ENCODE measurements at regions not wholly inside any gene's neighbourhood (a gene's known extent, or its start where the extent isn't known, plus 50 kb on each side); places are given as distances from the start of the nearest gene placed in this dataset.
A peak's percentile ranks its signal among the peaks of the same experiment; 100 is the strongest.

DNA sequence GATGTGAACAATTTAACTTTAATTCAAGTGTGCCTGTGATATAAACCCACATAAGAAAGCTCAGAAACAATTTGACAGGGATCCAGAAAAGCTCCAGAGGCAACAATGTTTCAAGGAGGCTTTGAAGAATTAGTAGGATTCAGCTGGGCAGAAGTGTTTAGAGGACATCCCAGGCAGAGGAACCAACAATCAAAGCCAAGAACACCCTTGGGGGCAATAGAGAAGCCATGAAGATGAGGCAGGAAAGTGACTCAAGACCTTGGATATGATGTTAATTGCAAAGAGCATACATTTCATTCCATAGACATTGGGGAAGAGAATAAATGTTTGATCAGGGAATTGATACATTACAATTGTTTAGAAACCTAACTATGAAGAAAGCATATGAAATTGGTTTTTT, 280.3 kb downstream of the LTN1 start:
- no peaks in the 10 kb centered on the region for H3K27me3 ChIP-seq (replicated peaks in 2 of 5; ENCODE audit: control insufficient read depth in 4 of 5, insufficient read depth in 5 of 5, low read length in 4 of 5)
- no peak overlapping the region for H3K27ac ChIP-seq (ENCODE audit: insufficient read depth in 1 of 2, low read depth in 1 of 2, low read length in 2 of 2, poor library complexity in 1 of 2, severe bottlenecking in 2 of 2)
- ChIA-PET CTCF (no interaction called here), POLR2A (no interaction called here)
- peaks cover 0 to 1% (median 0%) of the 10 kb centered on the region in 5 experiments for H3K9me3 ChIP-seq (ENCODE audit: control extremely low read depth in 1 of 5, control insufficient read depth in 4 of 5, insufficient read depth in 2 of 5, low read depth in 1 of 5, low read length in 4 of 5)
- no peak overlapping the region for H3K4me3 ChIP-seq (ENCODE audit: control insufficient read depth in 1 of 7, extremely low read depth in 1 of 7, insufficient read depth in 4 of 7, low read depth in 2 of 7, low read length in 6 of 7)
- H3K4me1 ChIP-seq (ENCODE audit: control extremely low read depth in 1 of 4, control insufficient read depth in 4 of 4, insufficient read depth in 4 of 4, low read length in 3 of 4) = no peaks in the 10 kb centered on the region
- no peaks in the 10 kb centered on the region for H3K36me3 ChIP-seq (ENCODE audit: control insufficient read depth in 4 of 4, insufficient read depth in 4 of 4, low read length in 3 of 4)
- DNase-seq = no peak

DNA sequence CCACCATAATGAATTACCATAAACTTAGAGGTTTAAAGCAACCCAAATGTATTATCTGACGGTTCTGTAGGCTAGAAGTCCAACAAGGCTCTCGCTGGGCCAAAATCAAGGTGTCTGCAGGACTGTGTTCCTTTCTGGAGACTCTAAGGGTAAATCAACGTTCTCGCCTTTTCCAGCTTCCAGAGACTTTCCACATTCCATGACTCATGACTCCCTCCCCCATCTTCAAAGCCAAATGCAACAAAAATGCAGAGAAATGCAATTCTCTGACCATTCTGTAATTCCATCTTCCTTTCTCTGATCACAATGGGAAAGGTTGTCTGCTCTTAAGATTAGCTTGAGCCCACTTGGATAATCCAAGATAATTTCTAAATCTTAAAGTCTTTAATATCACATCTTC, 287.1 kb downstream of the LTN1 start:
- ChIA-PET CTCF (no interaction called here), POLR2A (no interaction called here)
- H3K27ac ChIP-seq (ENCODE audit: insufficient read depth in 1 of 2, low read depth in 1 of 2, low read length in 2 of 2, poor library complexity in 1 of 2, severe bottlenecking in 2 of 2) = no peak overlapping the region
- no peak overlapping the region for H3K4me3 ChIP-seq (ENCODE audit: control insufficient read depth in 1 of 7, extremely low read depth in 1 of 7, insufficient read depth in 4 of 7, low read depth in 2 of 7, low read length in 6 of 7)
- H3K4me1 ChIP-seq (ENCODE audit: control extremely low read depth in 1 of 4, control insufficient read depth in 4 of 4, insufficient read depth in 4 of 4, low read length in 3 of 4) = no peaks in the 10 kb centered on the region
- peaks cover 0 to 5% (median 0%) of the 10 kb centered on the region in 5 experiments for H3K9me3 ChIP-seq (ENCODE audit: control extremely low read depth in 1 of 5, control insufficient read depth in 4 of 5, insufficient read depth in 2 of 5, low read depth in 1 of 5, low read length in 4 of 5)
- WGBS (ENCODE audit: insufficient coverage) = 100% methylated on average over 1 of the region's 4 CpGs
- no peak for DNase-seq
- H3K27me3 ChIP-seq (replicated peaks in 2 of 5; ENCODE audit: control insufficient read depth in 4 of 5, insufficient read depth in 5 of 5, low read length in 4 of 5) = no peaks in the 10 kb centered on the region
- no peaks in the 10 kb centered on the region for H3K36me3 ChIP-seq (ENCODE audit: control insufficient read depth in 4 of 4, insufficient read depth in 4 of 4, low read length in 3 of 4)

DNA sequence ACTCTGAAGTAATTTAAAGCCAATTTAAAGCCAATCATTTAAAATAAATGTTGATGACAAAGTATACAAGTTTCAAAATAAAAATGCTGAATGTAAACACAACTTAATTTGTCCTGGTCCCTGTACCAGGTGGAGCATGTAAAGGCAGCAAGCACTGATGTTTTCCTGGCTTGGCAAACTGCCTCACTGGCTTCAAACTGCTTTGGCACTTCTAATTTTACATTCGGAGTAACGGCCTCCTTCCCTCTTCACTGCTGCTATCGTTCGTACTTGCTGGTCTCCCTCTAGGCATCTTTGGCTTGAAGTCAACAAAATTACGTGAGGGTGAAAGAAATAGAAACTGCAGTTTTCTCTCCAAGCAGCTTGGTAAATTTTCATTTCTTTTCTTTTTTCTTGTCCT, 287.9 kb downstream of the LTN1 start:
- Histone ChIP-seq H3K27me3 (replicated peaks in 2 of 5; ENCODE audit: control insufficient read depth in 4 of 5, insufficient read depth in 5 of 5, low read length in 4 of 5) (no peaks in the 10 kb centered on the region), H3K9me3 (ENCODE audit: control extremely low read depth in 1 of 5, control insufficient read depth in 4 of 5, insufficient read depth in 2 of 5, low read depth in 1 of 5, low read length in 4 of 5) (peaks cover 0 to 5% (median 0%) of the 10 kb centered on the region in 5 experiments), H3K27ac (ENCODE audit: insufficient read depth in 1 of 2, low read depth in 1 of 2, low read length in 2 of 2, poor library complexity in 1 of 2, severe bottlenecking in 2 of 2) (no peak overlapping the region), H3K4me1 (ENCODE audit: control extremely low read depth in 1 of 4, control insufficient read depth in 4 of 4, insufficient read depth in 4 of 4, low read length in 3 of 4) (no peaks in the 10 kb centered on the region), H3K4me3 (ENCODE audit: control insufficient read depth in 1 of 7, extremely low read depth in 1 of 7, insufficient read depth in 4 of 7, low read depth in 2 of 7, low read length in 6 of 7) (no peak overlapping the region), H3K36me3 (ENCODE audit: control insufficient read depth in 4 of 4, insufficient read depth in 4 of 4, low read length in 3 of 4) (no peaks in the 10 kb centered on the region)
- POLR2A ChIA-PET = no interaction called here
- WGBS (ENCODE audit: insufficient coverage) = 83% methylated on average over 2 of the region's 5 CpGs
- CTCF ChIA-PET = no interaction called here
- DNase-seq = peak in 2 of 3 donors; percentile 4 to 5

DNA sequence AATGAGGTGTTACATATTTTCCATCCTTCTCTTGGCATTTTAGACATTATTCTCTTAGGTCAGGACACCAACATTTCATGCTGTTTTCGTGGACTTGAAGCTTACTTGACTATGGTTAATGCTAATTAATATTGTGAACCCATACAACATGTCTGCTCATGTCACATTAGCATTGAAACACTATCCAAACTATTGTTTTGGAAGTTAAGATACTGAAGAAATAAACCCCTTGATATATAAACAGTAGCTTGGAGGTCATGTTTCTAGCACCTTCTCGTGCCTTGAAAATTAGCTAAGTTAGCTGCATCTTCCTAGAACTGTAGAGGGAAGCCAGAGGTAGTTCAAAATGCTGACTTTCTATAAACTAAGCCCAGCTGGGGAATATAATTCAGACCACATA, 288.8 kb downstream of the LTN1 start:
- Histone ChIP-seq H3K36me3 (ENCODE audit: control insufficient read depth in 4 of 4, insufficient read depth in 4 of 4, low read length in 3 of 4) (no peaks in the 10 kb centered on the region), H3K4me3 (ENCODE audit: control insufficient read depth in 1 of 7, extremely low read depth in 1 of 7, insufficient read depth in 4 of 7, low read depth in 2 of 7, low read length in 6 of 7) (no peak overlapping the region), H3K9me3 (ENCODE audit: control extremely low read depth in 1 of 5, control insufficient read depth in 4 of 5, insufficient read depth in 2 of 5, low read depth in 1 of 5, low read length in 4 of 5) (peaks cover 0 to 5% (median 0%) of the 10 kb centered on the region in 5 experiments), H3K27me3 (replicated peaks in 2 of 5; ENCODE audit: control insufficient read depth in 4 of 5, insufficient read depth in 5 of 5, low read length in 4 of 5) (no peaks in the 10 kb centered on the region), H3K27ac (ENCODE audit: insufficient read depth in 1 of 2, low read depth in 1 of 2, low read length in 2 of 2, poor library complexity in 1 of 2, severe bottlenecking in 2 of 2) (no peak overlapping the region), H3K4me1 (ENCODE audit: control extremely low read depth in 1 of 4, control insufficient read depth in 4 of 4, insufficient read depth in 4 of 4, low read length in 3 of 4) (no peaks in the 10 kb centered on the region)
- no peak for DNase-seq
- 100% methylated on average over 1 of the region's 2 CpGs for WGBS (ENCODE audit: insufficient coverage)
- ChIA-PET POLR2A (no interaction called here), CTCF (no interaction called here)

DNA sequence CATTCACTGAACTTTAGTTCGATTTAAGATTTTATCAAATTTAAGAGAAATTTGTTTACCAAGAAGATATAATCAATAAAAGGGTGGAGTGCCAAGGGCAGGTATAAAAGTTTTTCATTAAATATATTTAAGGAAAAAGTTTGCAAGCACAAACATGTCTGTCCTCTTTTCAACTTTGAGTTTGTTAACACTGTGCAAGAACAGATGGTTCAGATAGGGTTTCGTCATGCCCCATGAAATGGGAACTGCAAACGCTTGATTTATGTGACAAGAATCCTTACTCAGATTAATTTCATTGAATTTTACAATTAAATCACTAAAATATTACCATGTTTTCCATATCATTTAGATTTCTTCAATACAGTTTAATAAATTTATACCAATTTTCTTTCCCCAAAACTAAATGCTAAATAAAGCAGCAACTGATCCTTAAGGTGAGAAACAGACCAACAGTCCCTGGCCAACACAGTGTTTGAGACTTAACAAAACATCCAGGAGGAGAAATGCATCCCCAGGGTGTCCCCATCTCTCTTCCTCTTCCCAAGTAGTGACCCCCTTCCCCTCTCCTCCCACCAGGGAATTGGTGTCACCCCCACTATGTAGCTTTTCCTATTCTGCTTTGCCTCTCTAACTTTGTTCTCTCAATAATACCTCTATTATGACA, 292.9 kb downstream of the LTN1 start:
- DNase-seq = peak; percentile 12 to 72 (median 54)
- ChIA-PET POLR2A (no interaction called here), CTCF (interaction anchor here (1.0 to 1.5 kb wide), 3 partner anchors 10 to 46 kb away, joined by 3 to 4 read pairs (median 3); no protein-coding TSS in a partner anchor)
- Histone ChIP-seq H3K27me3 (replicated peaks in 2 of 5; ENCODE audit: control insufficient read depth in 4 of 5, insufficient read depth in 5 of 5, low read length in 4 of 5) (no peaks in the 10 kb centered on the region), H3K9me3 (ENCODE audit: control extremely low read depth in 1 of 5, control insufficient read depth in 4 of 5, insufficient read depth in 2 of 5, low read depth in 1 of 5, low read length in 4 of 5) (peaks cover 0 to 5% (median 0%) of the 10 kb centered on the region in 5 experiments), H3K4me1 (ENCODE audit: control extremely low read depth in 1 of 4, control insufficient read depth in 4 of 4, insufficient read depth in 4 of 4, low read length in 3 of 4) (no peaks in the 10 kb centered on the region), H3K36me3 (ENCODE audit: control insufficient read depth in 4 of 4, insufficient read depth in 4 of 4, low read length in 3 of 4) (no peaks in the 10 kb centered on the region), H3K27ac (ENCODE audit: insufficient read depth in 1 of 2, low read depth in 1 of 2, low read length in 2 of 2, poor library complexity in 1 of 2, severe bottlenecking in 2 of 2) (no peak overlapping the region), H3K4me3 (ENCODE audit: control insufficient read depth in 1 of 7, extremely low read depth in 1 of 7, insufficient read depth in 4 of 7, low read depth in 2 of 7, low read length in 6 of 7) (no peak overlapping the region)
- WGBS (ENCODE audit: insufficient coverage) = 0% methylated on average over 1 of the region's 3 CpGs

DNA sequence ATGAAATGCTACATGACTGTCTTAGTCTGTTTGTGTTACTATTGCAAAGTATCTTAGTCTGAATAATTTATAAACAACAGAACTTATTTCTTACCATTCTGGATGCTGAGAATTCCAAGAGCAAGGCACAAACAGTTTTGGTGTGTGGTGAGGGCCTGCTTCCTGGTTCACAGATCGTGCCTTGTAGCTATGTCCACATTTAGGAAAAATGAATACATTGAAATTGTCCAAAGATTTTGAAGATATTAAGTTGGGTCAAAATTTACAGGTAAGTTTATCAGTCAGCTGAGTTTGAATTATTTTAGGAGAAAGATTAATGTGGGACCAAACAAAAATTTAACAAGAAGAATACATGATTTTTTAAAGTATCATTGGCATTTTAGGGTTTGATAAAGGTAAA, 293.5 kb downstream of the LTN1 start:
- no CpG with 5 or more reads among the region's 1 CpG for WGBS (ENCODE audit: insufficient coverage)
- H3K4me1 ChIP-seq (ENCODE audit: control extremely low read depth in 1 of 4, control insufficient read depth in 4 of 4, insufficient read depth in 4 of 4, low read length in 3 of 4) = no peaks in the 10 kb centered on the region
- H3K27me3 ChIP-seq (replicated peaks in 2 of 5; ENCODE audit: control insufficient read depth in 4 of 5, insufficient read depth in 5 of 5, low read length in 4 of 5) = no peaks in the 10 kb centered on the region
- peaks cover 0 to 5% (median 0%) of the 10 kb centered on the region in 5 experiments for H3K9me3 ChIP-seq (ENCODE audit: control extremely low read depth in 1 of 5, control insufficient read depth in 4 of 5, insufficient read depth in 2 of 5, low read depth in 1 of 5, low read length in 4 of 5)
- ChIA-PET CTCF (no interaction called here), POLR2A (no interaction called here)
- no peak for DNase-seq
- H3K36me3 ChIP-seq (ENCODE audit: control insufficient read depth in 4 of 4, insufficient read depth in 4 of 4, low read length in 3 of 4) = no peaks in the 10 kb centered on the region
- H3K27ac ChIP-seq (ENCODE audit: insufficient read depth in 1 of 2, low read depth in 1 of 2, low read length in 2 of 2, poor library complexity in 1 of 2, severe bottlenecking in 2 of 2) = no peak overlapping the region
- no peak overlapping the region for H3K4me3 ChIP-seq (ENCODE audit: control insufficient read depth in 1 of 7, extremely low read depth in 1 of 7, insufficient read depth in 4 of 7, low read depth in 2 of 7, low read length in 6 of 7)

DNA sequence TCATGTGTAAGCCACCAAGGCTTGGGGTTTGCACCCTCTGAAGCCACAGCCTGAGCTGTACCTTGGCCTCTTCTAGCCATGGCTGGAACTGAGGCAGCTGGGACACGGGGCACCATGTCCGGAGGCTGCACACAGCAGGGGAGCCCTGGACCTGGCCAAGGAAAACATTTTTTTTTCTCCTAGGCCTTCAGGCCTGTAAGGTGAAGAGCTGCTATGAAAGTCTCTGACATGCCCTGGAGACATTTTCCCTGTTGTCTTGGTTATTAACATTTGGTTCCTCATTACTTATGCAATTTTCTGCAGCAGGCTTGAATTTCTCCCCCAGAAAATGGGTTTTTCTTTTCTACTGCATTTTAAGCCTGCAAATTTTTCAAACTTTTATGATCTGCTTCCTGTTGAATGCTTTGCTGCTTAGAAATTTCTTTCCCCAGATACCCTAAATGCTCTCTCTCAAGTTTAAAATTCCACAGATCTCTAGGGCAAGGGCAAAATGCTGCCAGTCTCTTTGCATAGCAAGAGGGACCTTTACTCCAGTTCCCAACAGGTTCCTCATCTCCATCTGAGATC, 295.8 kb downstream of the LTN1 start:
- ChIA-PET POLR2A (no interaction called here), CTCF (no interaction called here)
- Histone ChIP-seq H3K4me3 (ENCODE audit: control insufficient read depth in 1 of 7, extremely low read depth in 1 of 7, insufficient read depth in 4 of 7, low read depth in 2 of 7, low read length in 6 of 7) (no peak overlapping the region), H3K9me3 (ENCODE audit: control extremely low read depth in 1 of 5, control insufficient read depth in 4 of 5, insufficient read depth in 2 of 5, low read depth in 1 of 5, low read length in 4 of 5) (no peaks in the 10 kb centered on the region), H3K27me3 (replicated peaks in 2 of 5; ENCODE audit: control insufficient read depth in 4 of 5, insufficient read depth in 5 of 5, low read length in 4 of 5) (no peaks in the 10 kb centered on the region), H3K27ac (ENCODE audit: insufficient read depth in 1 of 2, low read depth in 1 of 2, low read length in 2 of 2, poor library complexity in 1 of 2, severe bottlenecking in 2 of 2) (no peak overlapping the region), H3K36me3 (ENCODE audit: control insufficient read depth in 4 of 4, insufficient read depth in 4 of 4, low read length in 3 of 4) (no peaks in the 10 kb centered on the region), H3K4me1 (ENCODE audit: control extremely low read depth in 1 of 4, control insufficient read depth in 4 of 4, insufficient read depth in 4 of 4, low read length in 3 of 4) (no peaks in the 10 kb centered on the region)
- 90% methylated on average over 2 of the region's 2 CpGs for WGBS (ENCODE audit: insufficient coverage)
- DNase-seq = no peak

Measured in common myeloid progenitor, CD34-positive (primary cell).